CD14-positive monocyte (primary cell): ENCODE measurements at regions not wholly inside any gene's neighbourhood (a gene's known extent, or its start where the extent isn't known, plus 50 kb on each side); places are given as distances from the start of the nearest gene placed in this dataset.

ENCODE experiments used
- DNase-seq, 3 donors: peaks; one replicate each; pipeline ENCODE4 v3.0.0-alpha.2; 2011 to 2022
- H2AFZ ChIP-seq: 2 replicates; pipeline ENCODE4 v1.6.0; 2012; ENCODE audit warnings: mild to moderate bottlenecking, low read depth, low read length, inconsistent platforms; ENCODE audit not compliant: insufficient read depth, poor library complexity, severe bottlenecking
- H3K27ac ChIP-seq, 2 donors: 1 replicate in 1 of 2; 2 replicates in 1 of 2; pipeline ENCODE4 v1.5.1; 2012 to 2013; ENCODE audit warnings: low read length in 2 of 2, control low read depth in 1 of 2, inconsistent platforms in 1 of 2, low read depth in 1 of 2, mild to moderate bottlenecking in 1 of 2
- H3K27me3 ChIP-seq, 2 donors: one replicate each; pipeline versions ENCODE4 v1.6.0 to v1.6.1; 2011 to 2013; ENCODE audit warnings: low read length in 2 of 2; ENCODE audit not compliant: control insufficient read depth in 2 of 2, insufficient read depth in 2 of 2
- H3K36me3 ChIP-seq, 2 donors: replicated peaks in 1 of 2; 1 replicate in 1 of 2; 2 replicates in 1 of 2; pipeline versions ENCODE4 v1.5.1 to v1.6.1; 2012 to 2013; ENCODE audit warnings: low read length in 2 of 2, control low read depth in 1 of 2, inconsistent platforms in 1 of 2, mild to moderate bottlenecking in 1 of 2; ENCODE audit not compliant: insufficient read depth in 2 of 2, control insufficient read depth in 1 of 2
- H3K4me1 ChIP-seq, 2 donors: 1 replicate in 1 of 2; 2 replicates in 1 of 2; pipeline versions ENCODE4 v1.5.1 to v1.6.1; 2012 to 2013; ENCODE audit warnings: low read length in 2 of 2, control low read depth in 1 of 2, inconsistent platforms in 1 of 2, mild to moderate bottlenecking in 1 of 2, moderate library complexity in 1 of 2; ENCODE audit not compliant: insufficient read depth in 2 of 2, control insufficient read depth in 1 of 2
- H3K4me2 ChIP-seq: replicated peaks from 2 replicates; pipeline ENCODE3; 2012; ENCODE audit warnings: low read length, moderate library complexity, mild to moderate bottlenecking; ENCODE audit not compliant: poor library complexity, severe bottlenecking; ENCODE audit errors: extremely low read depth
- H3K4me3 ChIP-seq, 3 experiments: fragments of 200-600 bp in 1 of 3; sonication (generic) in 1 of 3; replicated peaks in 1 of 3; 1 replicate in 2 of 3; 2 replicates in 1 of 3; pipeline ENCODE4 v1.5.1; 2011 to 2013; ENCODE audit warnings: low read length in 3 of 3, mild to moderate bottlenecking in 3 of 3, control low read depth in 2 of 3, low read depth in 2 of 3, inconsistent platforms in 1 of 3, moderate library complexity in 1 of 3
- H3K79me2 ChIP-seq: 2 replicates; pipeline ENCODE4 v1.6.0; 2012; ENCODE audit warnings: mild to moderate bottlenecking, control low read depth, inconsistent platforms, low read length, moderate library complexity; ENCODE audit not compliant: insufficient read depth
- H3K9ac ChIP-seq: 2 replicates; pipeline ENCODE4 v1.6.0; 2017; ENCODE audit warnings: low read length, mild to moderate bottlenecking; ENCODE audit not compliant: insufficient read depth, poor library complexity, severe bottlenecking
- H3K9me3 ChIP-seq, 2 donors: replicated peaks in 1 of 2; 1 replicate in 1 of 2; 2 replicates in 1 of 2; pipeline versions ENCODE4 v1.5.1 to v1.6.1; 2012 to 2013; ENCODE audit warnings: low read length in 2 of 2, control low read depth in 1 of 2; ENCODE audit not compliant: control insufficient read depth in 1 of 2, insufficient read depth in 1 of 2
- H4K20me1 ChIP-seq: 2 replicates; pipeline ENCODE4 v1.6.0; 2012; ENCODE audit warnings: mild to moderate bottlenecking, low read length, control low read depth, moderate library complexity; ENCODE audit not compliant: insufficient read depth
- H3K27ac Mint-ChIP-seq, 7 donors: one replicate each; pipeline ENCODE4 v1.8.0; 2020; ENCODE audit warnings: mild to moderate bottlenecking in 7 of 7, mixed read lengths in 7 of 7, moderate library complexity in 6 of 7, inconsistent platforms in 2 of 7
- H3K27me3 Mint-ChIP-seq, 3 donors: one replicate each; pipeline ENCODE4 v1.8.0; 2021 to 2022; ENCODE audit warnings: low read depth in 3 of 3, mild to moderate bottlenecking in 3 of 3, mixed read lengths in 3 of 3, moderate library complexity in 3 of 3, inconsistent platforms in 1 of 3
- H3K36me3 Mint-ChIP-seq, 2 donors: one replicate each; pipeline ENCODE4 v1.8.0; 2020; ENCODE audit warnings: mixed read lengths in 2 of 2, inconsistent platforms in 1 of 2, mild to moderate bottlenecking in 1 of 2
- H3K4me1 Mint-ChIP-seq: one replicate; pipeline ENCODE4 v1.8.0; 2020; ENCODE audit warnings: mild to moderate bottlenecking, mixed read lengths
- H3K4me3 Mint-ChIP-seq, 2 donors: one replicate each; pipeline ENCODE4 v1.8.0; 2020; ENCODE audit warnings: mild to moderate bottlenecking in 2 of 2, mixed read lengths in 2 of 2, moderate library complexity in 1 of 2
- H3K9me3 Mint-ChIP-seq, 7 donors: one replicate each; pipeline ENCODE4 v1.8.0; 2020 to 2022; ENCODE audit warnings: mixed read lengths in 7 of 7, mild to moderate bottlenecking in 6 of 7, moderate library complexity in 6 of 7, inconsistent platforms in 2 of 7
- CTCF ChIP-seq: fragments of 200-600 bp; IDR thresholded peaks from one replicate; pipeline ENCODE4 v1.8.0; 2022; ENCODE audit warnings: antibody characterized with exemption, mild to moderate bottlenecking
- WGBS: methylation state at CpG from one replicate; pipeline ENCODE4 v1.1.5; 2013; ENCODE audit warnings: missing lambda C conversion rate; ENCODE audit not compliant: insufficient coverage; 5-methylcytosine and 5-hydroxymethylcytosine counted together
- intact Hi-C, 2 donors: fragments of 100-400 bp; cut with micrococcal nuclease; formaldehyde crosslinking; loops; one replicate each; pipeline versions ENCODE4 v1.15.0 to v1.15.1; 2023

- Histone ChIP-seq H3K4me1 (no peaks in the 10 kb centered on the region), H3K27ac (no peak overlapping the region), H3K9ac (no peak overlapping the region), H3K27me3 (no peaks in the 10 kb centered on the region), H3K36me3 (no peaks in the 10 kb centered on the region), H3K4me3 (no peak overlapping the region), H2AFZ (no peak overlapping the region), H3K4me2 (no peak overlapping the region), H3K9me3 (peaks cover 0 to 7% of the 10 kb centered on the region in 2 donors), H4K20me1 (no peaks in the 10 kb centered on the region), H3K79me2 (no peaks in the 10 kb centered on the region)
- DNase-seq = no peak
- no peaks in the 10 kb centered on the region for H3K4me1 Mint-ChIP-seq
- H3K4me3 Mint-ChIP-seq = no peak overlapping the region
- WGBS = 100% methylated on average over 2 of the region's 4 CpGs
- H3K9me3 Mint-ChIP-seq = peaks cover 0 to 9% (median 2%) of the 10 kb centered on the region in 7 donors
- no peak for TF ChIP-seq CTCF
- H3K27me3 Mint-ChIP-seq = peaks cover 0 to 8% (median 3%) of the 10 kb centered on the region in 3 donors
- H3K27ac Mint-ChIP-seq = no peak overlapping the region
- H3K36me3 Mint-ChIP-seq = no peaks in the 10 kb centered on the region
- intact Hi-C loops = no loop called here
Observed at GRCh38 chr6:106829451-106829850, 145.1 kb downstream of the CD24 start.

GRCh38 chr6:106827081-106827480 lies 147.4 kb downstream of the CD24 start:
- no peak for TF ChIP-seq CTCF
- Mint-ChIP-seq H3K27me3 (peaks cover 3 to 6% (median 3%) of the 10 kb centered on the region in 3 donors), H3K9me3 (peaks cover 0 to 8% (median 2%) of the 10 kb centered on the region in 7 donors), H3K4me1 (no peaks in the 10 kb centered on the region), H3K36me3 (no peaks in the 10 kb centered on the region), H3K27ac (no peak overlapping the region), H3K4me3 (no peak overlapping the region)
- peaks cover 0 to 7% of the 10 kb centered on the region in 2 donors for H3K9me3 ChIP-seq
- no peak overlapping the region for H3K4me3 ChIP-seq
- no peak overlapping the region for H3K9ac ChIP-seq
- no peak overlapping the region for H3K4me2 ChIP-seq
- H2AFZ ChIP-seq = no peak overlapping the region
- intact Hi-C loops = no loop called here
- H3K36me3 ChIP-seq = no peaks in the 10 kb centered on the region
- no peak overlapping the region for H3K27ac ChIP-seq
- no peaks in the 10 kb centered on the region for H4K20me1 ChIP-seq
- no peak for DNase-seq
- H3K79me2 ChIP-seq = no peaks in the 10 kb centered on the region
- no peaks in the 10 kb centered on the region for H3K27me3 ChIP-seq
- H3K4me1 ChIP-seq = no peaks in the 10 kb centered on the region
- WGBS = 100% methylated on average over 1 of the region's 3 CpGs
